ENCODE measurements at regions not wholly inside any gene's neighbourhood (a gene's known extent, or its start where the extent isn't known, plus 50 kb on each side); places are given as distances from the start of the nearest gene placed in this dataset.
"Not testable (repeated sequence)": the region's sequence is repeated elsewhere in the genome, so short reads cannot be mapped to it uniquely, and the experiment has no call there.

GRCh38 chr21:18722193-18722592, 318.6 kb upstream of the TMPRSS15 start:
- DNase-seq: no peak

- DNase-seq: no peak
Measured at GRCh38 chr21:18723171-18723570, 319.6 kb upstream of the TMPRSS15 start.

GRCh38 chr21:18725653-18726052, 322.1 kb upstream of the TMPRSS15 start:
- DNase-seq: no peak

GRCh38 chr21:18741954-18742353, 338.4 kb upstream of the TMPRSS15 start:
- no peak for DNase-seq

- DNase-seq: no peak
Measured at GRCh38 chr21:18743531-18743930, 339.9 kb upstream of the TMPRSS15 start.

- DNase-seq: no peak
Measured at GRCh38 chr21:18744840-18745239, 341.3 kb upstream of the TMPRSS15 start.

- not testable (repeated sequence) for DNase-seq
Measured at GRCh38 chr21:18752894-18753293, 349.3 kb upstream of the TMPRSS15 start.

- DNase-seq: not testable (repeated sequence)
Measured at GRCh38 chr21:18756272-18756671, 352.7 kb upstream of the TMPRSS15 start.

GRCh38 chr21:18759267-18759666, 355.7 kb upstream of the TMPRSS15 start:
- DNase-seq: no peak

GRCh38 chr21:18759751-18760161, 356.2 kb upstream of the TMPRSS15 start:
- no peak for DNase-seq

- no peak for DNase-seq
Measured at GRCh38 chr21:18760247-18760646, 356.7 kb upstream of the TMPRSS15 start.

- DNase-seq: no peak
Measured at GRCh38 chr21:18764720-18765119, 361.1 kb upstream of the TMPRSS15 start.

GRCh38 chr21:18769599-18769998, 366.0 kb upstream of the TMPRSS15 start:
- DNase-seq: no peak

- no peak for DNase-seq
Measured at GRCh38 chr21:18771845-18772380, 368.3 kb upstream of the TMPRSS15 start.

GRCh38 chr21:18772404-18772803, 368.8 kb upstream of the TMPRSS15 start:
- DNase-seq: no peak

- DNase-seq: no peak
Measured at GRCh38 chr21:18772897-18773296, 369.3 kb upstream of the TMPRSS15 start.

- no peak for DNase-seq
Measured at GRCh38 chr21:18776936-18777335, 373.4 kb upstream of the TMPRSS15 start.

- no peak for DNase-seq
Measured at GRCh38 chr21:18782721-18783120, 379.1 kb upstream of the TMPRSS15 start.

- DNase-seq: no peak
Measured at GRCh38 chr21:18801468-18801867, 397.9 kb upstream of the TMPRSS15 start.

- no peak for DNase-seq
Measured at GRCh38 chr21:18803624-18804023, 400.0 kb upstream of the TMPRSS15 start.

GRCh38 chr21:18810136-18810535, 406.6 kb upstream of the TMPRSS15 start:
- no peak for DNase-seq

GRCh38 chr21:18812308-18812707, 408.7 kb upstream of the TMPRSS15 start:
- no peak for DNase-seq

- no peak for DNase-seq
Measured at GRCh38 chr21:18819507-18819906, 415.9 kb upstream of the TMPRSS15 start.

- no peak for DNase-seq
Measured at GRCh38 chr21:18826562-18826961, 423.0 kb upstream of the TMPRSS15 start.

- no peak for DNase-seq
Measured at GRCh38 chr21:18831942-18832676, 428.5 kb upstream of the TMPRSS15 start.
